Glutamatergic neuron (in vitro differentiated cells): ENCODE measurements at regions not wholly inside any gene's neighbourhood (a gene's known extent, or its start where the extent isn't known, plus 50 kb on each side); places are given as distances from the start of the nearest gene placed in this dataset.
"Not testable (repeated sequence)": the region's sequence is repeated elsewhere in the genome, so short reads cannot be mapped to it uniquely, and the experiment has no call there.

Experiments
- DNase-seq: peaks from one replicate; pipeline ENCODE4 v3.0.0; 2022
- H3K27ac Mint-ChIP-seq: one replicate; pipeline ENCODE4 v1.8.0; 2020; ENCODE audit warnings: mild to moderate bottlenecking, mixed read lengths, inconsistent platforms; ENCODE audit not compliant: unreplicated experiment
- H3K27me3 Mint-ChIP-seq: one replicate; pipeline ENCODE4 v1.8.0; 2020; ENCODE audit warnings: mild to moderate bottlenecking, moderate library complexity, mixed read lengths, inconsistent platforms; ENCODE audit not compliant: unreplicated experiment
- H3K36me3 Mint-ChIP-seq: one replicate; pipeline ENCODE4 v1.8.0; 2020; ENCODE audit warnings: mild to moderate bottlenecking, mixed read lengths, inconsistent platforms; ENCODE audit not compliant: unreplicated experiment
- H3K4me1 Mint-ChIP-seq: one replicate; pipeline ENCODE4 v1.8.0; 2020; ENCODE audit warnings: mild to moderate bottlenecking, low read depth, mixed read lengths, inconsistent platforms; ENCODE audit not compliant: unreplicated experiment
- H3K4me3 Mint-ChIP-seq: one replicate; pipeline ENCODE4 v1.8.0; 2020; ENCODE audit warnings: mild to moderate bottlenecking, mixed read lengths, inconsistent platforms; ENCODE audit not compliant: unreplicated experiment
- H3K9me3 Mint-ChIP-seq: one replicate; pipeline ENCODE4 v1.8.0; 2020; ENCODE audit warnings: mild to moderate bottlenecking, moderate library complexity, mixed read lengths, inconsistent platforms; ENCODE audit not compliant: unreplicated experiment
- TF ChIP-seq, protein P1 (sequence below): fragments of 200-600 bp; sonication (generic); IDR thresholded peaks from one replicate; pipeline ENCODE4 v1.5.0; 2021; ENCODE audit not compliant: partially characterized antibody, unreplicated experiment

DNA sequence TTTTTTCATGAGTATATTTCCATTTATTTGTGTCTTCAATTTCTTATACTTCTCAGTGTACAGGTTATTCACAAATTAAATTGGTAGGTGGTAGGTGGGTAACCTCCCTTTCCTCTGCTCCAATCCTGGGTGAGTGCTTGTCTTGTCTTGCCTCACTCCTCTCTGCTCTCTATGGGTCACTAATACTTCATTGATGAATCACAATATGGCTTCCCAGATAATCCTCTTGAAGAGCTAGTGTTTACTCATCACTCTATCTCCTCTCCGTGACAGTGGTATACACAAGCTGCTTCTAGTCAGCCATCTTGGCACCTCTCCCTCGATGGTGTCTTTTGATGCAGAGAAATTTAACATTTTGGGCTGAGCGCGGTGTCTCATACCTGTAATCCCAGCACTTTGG lies 331.8 kb upstream of the NMUR2 start:
- TF ChIP-seq, protein P1, sequence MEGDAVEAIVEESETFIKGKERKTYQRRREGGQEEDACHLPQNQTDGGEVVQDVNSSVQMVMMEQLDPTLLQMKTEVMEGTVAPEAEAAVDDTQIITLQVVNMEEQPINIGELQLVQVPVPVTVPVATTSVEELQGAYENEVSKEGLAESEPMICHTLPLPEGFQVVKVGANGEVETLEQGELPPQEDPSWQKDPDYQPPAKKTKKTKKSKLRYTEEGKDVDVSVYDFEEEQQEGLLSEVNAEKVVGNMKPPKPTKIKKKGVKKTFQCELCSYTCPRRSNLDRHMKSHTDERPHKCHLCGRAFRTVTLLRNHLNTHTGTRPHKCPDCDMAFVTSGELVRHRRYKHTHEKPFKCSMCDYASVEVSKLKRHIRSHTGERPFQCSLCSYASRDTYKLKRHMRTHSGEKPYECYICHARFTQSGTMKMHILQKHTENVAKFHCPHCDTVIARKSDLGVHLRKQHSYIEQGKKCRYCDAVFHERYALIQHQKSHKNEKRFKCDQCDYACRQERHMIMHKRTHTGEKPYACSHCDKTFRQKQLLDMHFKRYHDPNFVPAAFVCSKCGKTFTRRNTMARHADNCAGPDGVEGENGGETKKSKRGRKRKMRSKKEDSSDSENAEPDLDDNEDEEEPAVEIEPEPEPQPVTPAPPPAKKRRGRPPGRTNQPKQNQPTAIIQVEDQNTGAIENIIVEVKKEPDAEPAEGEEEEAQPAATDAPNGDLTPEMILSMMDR: no peak
- Mint-ChIP-seq H3K4me1 (no peaks in the 10 kb centered on the region), H3K9me3 (peaks cover 2% of the 10 kb centered on the region), H3K27ac (no peak overlapping the region), H3K36me3 (peaks cover 8% of the 10 kb centered on the region), H3K4me3 (no peak overlapping the region), H3K27me3 (no peaks in the 10 kb centered on the region)
- DNase-seq: no peak

DNA sequence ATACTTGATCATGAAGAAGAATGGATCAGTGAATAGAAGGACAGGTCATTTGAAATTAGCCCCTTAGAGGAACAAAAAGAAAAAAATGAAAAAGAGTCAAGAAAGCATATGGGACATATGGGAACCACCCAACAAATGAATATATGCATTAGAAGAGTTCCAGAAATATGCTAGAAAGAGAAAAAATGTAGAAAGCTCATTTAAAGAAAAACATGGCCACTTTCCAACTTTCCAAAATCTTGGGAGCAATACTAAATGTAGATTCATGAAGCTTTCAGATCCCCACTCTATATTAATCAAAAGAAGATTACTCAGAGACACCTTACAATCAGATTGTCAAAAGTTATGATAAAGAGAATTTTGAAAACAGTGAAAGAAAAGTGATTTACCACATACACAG lies 334.8 kb upstream of the NMUR2 start:
- no peak overlapping the region for H3K4me3 Mint-ChIP-seq
- TF ChIP-seq, protein P1: no peak
- peaks cover 2% of the 10 kb centered on the region for H3K9me3 Mint-ChIP-seq
- DNase-seq: no peak
- no peak overlapping the region for H3K27ac Mint-ChIP-seq
- peaks cover 8% of the 10 kb centered on the region for H3K36me3 Mint-ChIP-seq
- no peaks in the 10 kb centered on the region for H3K27me3 Mint-ChIP-seq
- no peaks in the 10 kb centered on the region for H3K4me1 Mint-ChIP-seq

DNA sequence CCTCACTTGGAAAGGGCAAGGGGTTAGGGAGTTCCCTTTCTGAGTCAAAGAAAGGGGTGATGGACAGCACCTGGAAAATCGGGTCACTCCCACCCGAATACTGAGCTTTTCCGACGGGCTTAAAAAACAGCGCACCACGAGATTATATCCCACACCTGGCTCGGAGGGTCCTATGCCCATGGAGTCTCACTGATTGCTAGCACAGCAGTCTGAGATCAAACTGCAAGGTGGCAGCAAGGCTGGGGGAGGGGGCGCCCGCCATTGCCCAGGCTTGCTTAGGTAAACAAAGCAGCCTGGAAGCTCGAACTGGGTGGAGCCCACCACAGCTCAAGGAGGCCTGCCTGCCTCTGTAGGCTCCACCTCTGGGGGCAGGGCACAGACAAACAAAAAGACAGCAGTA lies 336.0 kb upstream of the NMUR2 start:
- not testable (repeated sequence) for H3K27ac Mint-ChIP-seq, H3K27me3 Mint-ChIP-seq, DNase-seq, H3K4me1 Mint-ChIP-seq, H3K4me3 Mint-ChIP-seq, H3K36me3 Mint-ChIP-seq, H3K9me3 Mint-ChIP-seq

DNA sequence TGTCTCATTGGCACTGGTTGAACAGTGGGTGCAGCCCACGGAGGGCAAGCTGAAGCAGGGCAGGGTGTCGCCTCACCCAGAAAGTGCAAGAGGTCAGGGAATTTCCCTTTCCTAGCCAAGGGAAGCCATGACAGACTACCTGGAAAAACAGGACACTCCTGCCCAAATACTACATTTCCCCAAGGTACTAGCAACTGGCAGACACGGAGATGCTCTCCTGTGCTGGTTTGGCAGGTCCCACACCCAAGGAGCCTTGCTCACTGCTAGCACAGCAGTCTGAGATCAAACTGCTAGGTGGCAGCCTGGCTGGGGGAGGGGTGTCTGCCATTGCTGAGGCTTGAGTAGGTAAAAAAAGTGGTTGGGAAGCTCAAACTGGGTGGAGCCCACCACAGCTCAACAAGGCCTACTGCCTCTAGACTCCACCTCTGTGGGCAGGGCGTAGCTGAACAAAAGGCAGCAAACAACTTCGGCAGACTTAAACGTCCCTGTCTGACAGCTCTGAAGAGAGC lies 382.7 kb upstream of the NMUR2 start:
- H3K27me3 Mint-ChIP-seq, H3K36me3 Mint-ChIP-seq, H3K27ac Mint-ChIP-seq, DNase-seq, H3K4me1 Mint-ChIP-seq, H3K9me3 Mint-ChIP-seq, H3K4me3 Mint-ChIP-seq: not testable (repeated sequence)

DNA sequence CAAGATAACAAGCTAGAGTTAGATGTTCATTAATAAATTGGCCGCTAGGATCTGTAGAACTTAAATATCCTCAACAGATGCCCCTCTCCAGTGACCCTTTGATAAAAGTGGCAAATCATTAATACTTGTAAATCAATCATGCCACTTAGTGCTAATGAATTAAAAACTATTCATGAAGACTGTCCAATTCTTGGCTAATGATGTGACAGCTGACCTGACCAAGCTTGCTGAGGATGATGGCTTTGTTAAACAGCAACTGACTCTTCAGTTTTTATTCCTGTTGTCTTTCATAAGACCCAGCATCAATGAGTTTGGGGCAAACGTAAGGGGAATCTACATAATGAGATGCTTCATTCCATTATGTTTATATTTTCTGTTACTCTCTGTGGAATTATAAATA lies 396.8 kb upstream of the NMUR2 start:
- no peak overlapping the region for H3K4me3 Mint-ChIP-seq
- no peaks in the 10 kb centered on the region for H3K4me1 Mint-ChIP-seq
- H3K36me3 Mint-ChIP-seq: no peaks in the 10 kb centered on the region
- H3K27me3 Mint-ChIP-seq: no peaks in the 10 kb centered on the region
- TF ChIP-seq, protein P1: no peak
- no peak for DNase-seq
- H3K27ac Mint-ChIP-seq: no peak overlapping the region
- no peaks in the 10 kb centered on the region for H3K9me3 Mint-ChIP-seq

DNA sequence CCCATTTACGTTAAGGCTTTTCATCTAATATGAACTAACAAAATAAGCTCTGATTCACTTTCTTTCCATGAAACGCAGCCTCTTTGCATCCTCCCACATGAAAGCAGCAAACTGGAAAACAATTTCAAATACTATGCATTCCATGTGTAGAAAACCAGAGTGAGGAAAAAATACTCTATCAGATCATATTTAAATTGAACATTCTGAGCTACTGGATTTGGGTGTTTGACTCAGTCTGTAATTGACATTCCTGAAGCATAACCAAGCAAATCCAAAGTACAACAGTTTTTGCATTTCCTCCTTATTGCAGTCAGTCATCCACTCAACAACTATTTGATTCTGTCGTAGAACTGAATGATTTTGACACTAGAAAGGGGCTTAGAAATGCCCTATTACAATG lies 399.1 kb upstream of the NMUR2 start:
- Mint-ChIP-seq H3K9me3 (no peaks in the 10 kb centered on the region), H3K27ac (no peak overlapping the region), H3K4me1 (no peaks in the 10 kb centered on the region), H3K27me3 (no peaks in the 10 kb centered on the region), H3K36me3 (no peaks in the 10 kb centered on the region), H3K4me3 (no peak overlapping the region)
- DNase-seq: no peak
- TF ChIP-seq, protein P1: no peak
